ENCODE measurements at regions not wholly inside any gene's neighbourhood (a gene's known extent, or its start where the extent isn't known, plus 50 kb on each side); places are given as distances from the start of the nearest gene placed in this dataset.
"Not testable (repeated sequence)": the region's sequence is repeated elsewhere in the genome, so short reads cannot be mapped to it uniquely, and the experiment has no call there.

GRCh38 chr7:68725843-68726785 lies 872.2 kb upstream of the AUTS2 start:
- TF ChIP-seq EZH2 (IDR thresholded peaks at IDR 0.05; ENCODE audit: borderline replicate concordance, low read depth, low read length, severe bottlenecking) (no peak), CTCF (IDR thresholded peaks at IDR 0.05; ENCODE audit: borderline replicate concordance, extremely low read depth, low read length, poor library complexity, severe bottlenecking) (no peak)
- no peak overlapping the region for H3K4me3 ChIP-seq (ENCODE audit: low read depth in 1 of 2, low read length in 2 of 2)
- no peaks in the 10 kb centered on the region for H3K9me3 ChIP-seq (ENCODE audit: insufficient read depth, low read length, severe bottlenecking)
- H3K27ac ChIP-seq (ENCODE audit: low read length) = no peak overlapping the region
- no peaks in the 10 kb centered on the region for H3K4me1 ChIP-seq (ENCODE audit: insufficient read depth, low read length)
- H3K36me3 ChIP-seq (ENCODE audit: insufficient read depth, low read length) = no peaks in the 10 kb centered on the region
- DNase-seq (no peak), ATAC-seq (ENCODE audit: insufficient read depth, low read depth) (no peak)
- no peak overlapping the region for H3K9ac ChIP-seq (ENCODE audit: low read depth, low read length)
- H3K27me3 ChIP-seq (ENCODE audit: insufficient read depth, low read length, poor library complexity) = no peaks in the 10 kb centered on the region
- no peaks in the 10 kb centered on the region for H3K79me2 ChIP-seq (ENCODE audit: insufficient read depth, low read length)
- H3K4me2 ChIP-seq (ENCODE audit: insufficient read depth, low read length) = no peak overlapping the region
- no peak overlapping the region for H2AFZ ChIP-seq (ENCODE audit: low read depth, low read length)
- H4K20me1 ChIP-seq (ENCODE audit: insufficient read depth, low read length) = no peaks in the 10 kb centered on the region

GRCh38 chr7:68728720-68729119 lies 869.6 kb upstream of the AUTS2 start:
- not testable (repeated sequence) for ATAC-seq (ENCODE audit: insufficient read depth, low read depth); H4K20me1 ChIP-seq (ENCODE audit: insufficient read depth, low read length); H3K9me3 ChIP-seq (ENCODE audit: insufficient read depth, low read length, severe bottlenecking); H3K9ac ChIP-seq (ENCODE audit: low read depth, low read length); H3K4me3 ChIP-seq (ENCODE audit: low read depth in 1 of 2, low read length in 2 of 2); H3K27ac ChIP-seq (ENCODE audit: low read length); H3K4me2 ChIP-seq (ENCODE audit: insufficient read depth, low read length); DNase-seq; H3K4me1 ChIP-seq (ENCODE audit: insufficient read depth, low read length); H3K79me2 ChIP-seq (ENCODE audit: insufficient read depth, low read length); H3K36me3 ChIP-seq (ENCODE audit: insufficient read depth, low read length); H3K27me3 ChIP-seq (ENCODE audit: insufficient read depth, low read length, poor library complexity); H2AFZ ChIP-seq (ENCODE audit: low read depth, low read length)

- DNase-seq = no peak
Measured at GRCh38 chr7:68729371-68729770, 868.9 kb upstream of the AUTS2 start.

More at GRCh38 chr7:68729371-68729770, 868.9 kb upstream of the AUTS2 start:
- Histone ChIP-seq H3K36me3 (ENCODE audit: insufficient read depth, low read length) (no peaks in the 10 kb centered on the region), H3K27ac (ENCODE audit: low read length) (no peak overlapping the region), H2AFZ (ENCODE audit: low read depth, low read length) (no peak overlapping the region), H3K4me3 (ENCODE audit: low read depth in 1 of 2, low read length in 2 of 2) (no peak overlapping the region), H4K20me1 (ENCODE audit: insufficient read depth, low read length) (no peaks in the 10 kb centered on the region), H3K4me1 (ENCODE audit: insufficient read depth, low read length) (no peaks in the 10 kb centered on the region), H3K4me2 (ENCODE audit: insufficient read depth, low read length) (no peak overlapping the region), H3K9me3 (ENCODE audit: insufficient read depth, low read length, severe bottlenecking) (no peaks in the 10 kb centered on the region), H3K9ac (ENCODE audit: low read depth, low read length) (no peak overlapping the region), H3K79me2 (ENCODE audit: insufficient read depth, low read length) (no peaks in the 10 kb centered on the region), H3K27me3 (ENCODE audit: insufficient read depth, low read length, poor library complexity) (no peaks in the 10 kb centered on the region)
- ATAC-seq (ENCODE audit: insufficient read depth, low read depth) = no peak
- TF ChIP-seq CTCF (IDR thresholded peaks at IDR 0.05; ENCODE audit: borderline replicate concordance, extremely low read depth, low read length, poor library complexity, severe bottlenecking) = no peak
- TF ChIP-seq EZH2 (IDR thresholded peaks at IDR 0.05; ENCODE audit: borderline replicate concordance, low read depth, low read length, severe bottlenecking) = no peak

Measured in DND-41 (cell line).